NCI-H82 (cell line): ENCODE measurements at regions not wholly inside any gene's neighbourhood (a gene's known extent, or its start where the extent isn't known, plus 50 kb on each side); places are given as distances from the start of the nearest gene placed in this dataset.
"Not testable (repeated sequence)": the region's sequence is repeated elsewhere in the genome, so short reads cannot be mapped to it uniquely, and the experiment has no call there.

Experiments
- DNase-seq: peaks from one replicate; lab custom pipeline; 2025; lab: John Stamatoyannopoulos, UW

DNA sequence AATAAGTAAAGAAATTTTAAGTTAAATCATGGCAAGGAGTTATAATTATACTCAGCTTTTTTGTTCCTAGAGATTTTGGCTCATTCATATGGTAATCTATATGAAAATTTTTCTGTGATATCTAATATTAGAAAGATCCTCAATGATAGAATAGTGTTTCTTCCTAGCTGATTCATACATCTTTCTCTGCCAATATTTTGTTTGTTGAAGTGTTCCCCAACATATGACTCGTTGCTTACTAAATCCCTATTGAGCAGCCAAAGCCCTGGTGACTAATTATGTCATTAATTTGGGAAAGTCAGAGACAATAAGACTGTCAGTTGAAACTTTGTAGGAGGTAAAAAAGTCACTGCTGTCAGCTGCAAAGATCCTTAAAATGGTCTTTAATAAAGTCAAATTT, 1348.5 kb upstream of the CDH18 start:
- not testable (repeated sequence) for DNase-seq

DNA sequence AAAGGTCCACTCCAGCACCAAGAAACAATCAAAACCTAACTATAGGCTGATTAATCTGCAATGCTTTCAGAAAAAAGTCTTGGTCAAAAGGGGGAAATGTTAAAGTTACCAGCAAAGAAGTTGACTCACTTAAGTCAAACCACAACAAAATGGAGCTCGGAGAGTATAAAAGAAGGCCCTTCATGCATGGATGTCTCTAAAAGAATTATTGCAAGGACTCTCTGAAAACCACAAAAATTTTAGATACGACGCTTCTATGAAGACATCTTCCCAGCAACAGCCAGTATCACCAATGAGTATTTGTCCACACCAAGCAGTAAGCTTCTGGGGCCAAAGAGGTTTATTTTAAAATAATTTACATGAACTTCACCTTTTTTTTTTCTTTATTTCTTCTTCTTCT, 1327.4 kb upstream of the CDH18 start:
- not testable (repeated sequence) for DNase-seq

DNA sequence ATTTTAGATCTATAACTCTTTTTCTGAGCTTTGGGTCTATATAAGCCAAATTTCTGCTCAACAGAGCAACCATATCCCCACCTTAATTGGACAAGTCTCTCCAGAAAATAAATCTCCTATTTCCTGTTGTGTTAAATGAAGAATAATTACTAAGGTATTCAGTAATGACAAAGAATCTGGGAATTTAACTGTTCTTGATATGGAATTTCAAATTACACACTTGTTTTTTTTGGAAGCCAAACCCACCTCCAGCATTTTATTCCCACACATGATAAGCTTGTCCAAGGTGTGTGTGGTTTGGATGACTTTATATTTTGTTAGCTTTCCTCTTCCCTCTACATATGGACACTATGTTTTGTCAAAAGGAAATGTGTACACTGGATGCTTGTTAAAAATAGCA, 1313.2 kb upstream of the CDH18 start:
- DNase-seq, result not testable (repeated sequence)

DNA sequence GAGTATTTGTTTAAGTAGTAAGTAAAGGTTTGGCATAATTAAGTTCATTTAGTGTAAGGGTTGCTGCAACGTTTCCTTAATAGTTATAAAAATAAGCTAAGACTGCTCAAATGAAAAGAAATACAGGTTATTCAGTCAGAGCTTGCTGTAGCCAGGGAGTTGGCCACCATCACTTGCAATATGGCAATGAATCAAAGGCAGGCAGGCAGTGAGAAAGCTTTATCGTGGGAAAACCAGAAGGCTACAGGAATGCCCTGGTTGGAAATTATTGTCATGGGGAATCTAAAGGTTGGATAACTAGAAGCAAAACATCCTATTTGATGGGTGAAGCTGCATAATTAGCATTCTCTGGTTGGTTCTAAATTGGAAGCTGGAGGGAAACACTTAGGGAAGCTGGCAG, 1286.4 kb upstream of the CDH18 start:
- not testable (repeated sequence) for DNase-seq

GRCh38 chr5:21263361-21263760, 1275.4 kb upstream of the CDH18 start:
- no peak for DNase-seq

DNA sequence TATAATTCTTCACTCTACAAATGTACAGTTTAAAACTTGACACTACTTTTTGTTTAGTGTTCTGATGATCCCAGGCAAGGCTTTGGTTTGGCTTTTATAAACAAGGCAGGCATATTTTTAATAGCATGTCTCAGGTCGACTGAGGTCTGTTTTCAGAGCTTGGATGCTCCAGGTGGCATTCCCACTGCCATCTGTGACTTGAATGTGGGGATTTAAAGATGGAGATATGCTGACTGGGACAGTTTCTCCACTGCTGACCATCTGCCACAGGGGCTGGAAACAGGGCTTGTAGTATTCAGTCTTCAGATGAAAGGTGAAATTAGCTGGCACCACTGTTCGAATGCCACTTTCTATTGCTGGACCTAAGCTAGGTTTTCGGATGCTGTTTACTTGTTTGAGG, 1266.2 kb upstream of the CDH18 start:
- DNase-seq, result peak; percentile 91

GRCh38 chr5:21244982-21245381, 1257.0 kb upstream of the CDH18 start:
- no peak for DNase-seq

- DNase-seq, result no peak
These were observed 1250.8 kb upstream of the CDH18 start for GRCh38 chr5:21238786-21239185.

GRCh38 chr5:21237461-21237860, 1249.5 kb upstream of the CDH18 start:
- DNase-seq, result no peak

DNA sequence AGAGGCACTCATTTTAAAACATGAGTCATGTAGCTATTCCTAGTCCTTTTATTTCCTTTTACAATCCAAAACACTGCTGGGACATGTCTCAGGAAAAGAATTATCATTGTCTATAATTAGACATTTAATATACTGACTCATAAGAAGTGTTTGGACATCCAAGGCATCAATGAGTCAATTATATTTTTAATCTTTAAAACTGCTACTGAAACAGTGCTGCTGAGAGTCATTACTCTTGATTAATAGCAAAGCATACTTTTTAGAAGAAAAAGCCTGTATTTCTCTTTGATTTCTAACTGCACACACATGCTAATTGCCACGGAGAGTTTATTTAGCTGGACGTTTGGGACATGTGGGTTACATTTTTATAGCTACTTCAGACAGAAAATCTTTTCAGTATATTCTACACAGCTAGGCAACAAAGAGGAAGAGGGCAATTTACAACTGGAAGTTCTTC, 1249.0 kb upstream of the CDH18 start:
- no peak for DNase-seq

GRCh38 chr5:21236104-21236503, 1248.1 kb upstream of the CDH18 start:
- no peak for DNase-seq

DNA sequence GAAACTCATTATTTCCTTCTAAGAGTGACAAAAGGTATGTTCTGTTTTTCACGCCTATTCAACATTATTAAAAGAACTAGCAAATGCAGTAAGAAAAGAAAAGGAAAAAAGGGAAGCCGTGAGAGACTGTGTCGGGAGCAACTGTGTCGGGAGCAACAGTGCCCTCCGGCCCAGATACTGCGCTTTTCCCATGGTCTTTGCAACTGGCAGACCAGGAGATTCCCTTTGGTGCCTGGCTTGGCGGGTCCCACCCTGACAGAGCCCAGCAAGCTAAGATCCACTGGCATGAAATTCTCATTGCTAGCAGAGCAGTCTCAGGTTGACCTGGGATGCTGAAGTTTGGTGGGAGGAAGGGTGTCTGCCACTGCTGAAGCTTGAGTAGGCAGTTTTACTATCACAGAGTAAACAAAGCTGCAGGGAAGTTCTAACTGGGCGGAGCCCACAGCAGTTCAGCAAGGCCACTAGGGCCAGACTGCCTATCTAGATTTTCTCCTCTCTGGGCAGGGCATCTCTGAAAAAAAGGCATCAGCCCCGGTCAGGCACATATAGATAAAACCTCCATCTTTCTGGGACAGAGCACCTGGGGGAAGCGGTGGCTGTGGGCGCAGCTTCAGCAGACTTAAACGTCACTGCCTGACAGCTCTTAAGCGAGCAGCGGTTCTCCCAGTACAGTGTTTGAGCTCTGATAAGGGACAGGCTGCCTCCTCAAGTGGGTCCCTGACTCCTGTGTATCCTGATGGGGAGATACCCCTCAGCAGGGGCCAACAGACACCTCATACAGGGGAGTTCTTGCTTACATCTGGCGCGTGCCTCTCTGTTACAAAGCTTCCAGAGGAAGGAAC, 1237.4 kb upstream of the CDH18 start:
- no peak for DNase-seq

DNA sequence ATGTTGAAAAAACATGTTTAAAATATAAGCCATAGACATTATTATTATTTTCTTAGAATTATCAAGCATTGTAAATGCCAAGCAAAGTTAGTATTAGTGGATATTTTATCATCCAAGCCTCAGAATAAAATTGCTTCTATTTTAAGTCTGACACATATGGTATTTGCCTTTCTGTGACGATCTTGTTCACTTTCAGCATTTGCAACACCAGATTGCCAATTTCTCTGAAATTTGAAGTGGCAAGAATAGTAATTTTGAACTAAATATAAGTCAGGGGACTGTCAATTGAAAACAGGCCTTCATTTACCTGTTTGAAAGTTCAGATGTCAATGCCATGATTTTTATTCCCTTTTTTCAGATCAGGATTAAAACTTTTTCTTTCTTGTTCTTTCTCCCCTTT, 1233.6 kb upstream of the CDH18 start:
- DNase-seq, result no peak

DNA sequence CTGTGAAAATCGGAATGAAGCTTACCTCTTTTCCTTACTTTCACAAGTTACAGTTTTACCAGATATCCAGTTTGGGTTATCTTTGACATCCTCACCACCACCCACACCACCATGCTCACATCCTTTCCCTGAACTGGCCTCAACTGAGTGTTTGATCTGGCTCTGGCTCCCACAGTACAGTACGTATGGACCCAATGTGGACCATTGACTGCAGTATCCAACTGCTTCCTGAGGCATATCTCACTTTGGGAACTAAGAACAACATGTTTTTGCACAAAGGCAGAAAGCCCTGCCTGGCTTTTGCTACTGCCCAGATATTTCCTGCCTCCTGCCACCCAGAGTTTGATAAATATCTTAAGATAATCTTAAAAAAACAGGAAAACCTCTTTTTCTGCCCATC, 1232.0 kb upstream of the CDH18 start:
- no peak for DNase-seq

DNA sequence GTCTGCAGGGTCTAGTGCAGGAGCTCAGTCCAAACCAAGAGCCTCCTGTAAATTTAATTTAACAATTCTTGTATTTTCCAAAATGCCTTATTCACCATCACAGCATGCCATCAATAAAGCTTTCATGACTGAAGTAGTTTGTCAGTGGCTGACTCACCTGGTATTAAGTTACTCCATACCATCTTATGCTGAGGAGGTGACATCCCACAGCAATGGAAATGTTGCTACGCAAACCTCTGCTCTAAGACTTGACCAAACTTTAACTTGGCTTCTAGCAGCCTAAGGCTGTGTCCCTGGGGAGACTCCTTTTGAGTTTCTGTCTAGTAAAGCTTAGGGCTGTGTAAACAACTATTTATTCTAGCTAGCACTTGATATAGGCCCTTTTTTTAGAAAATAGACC, 1231.3 kb upstream of the CDH18 start:
- DNase-seq, result no peak

GRCh38 chr5:21212026-21212425, 1224.0 kb upstream of the CDH18 start:
- DNase-seq, result no peak

DNA sequence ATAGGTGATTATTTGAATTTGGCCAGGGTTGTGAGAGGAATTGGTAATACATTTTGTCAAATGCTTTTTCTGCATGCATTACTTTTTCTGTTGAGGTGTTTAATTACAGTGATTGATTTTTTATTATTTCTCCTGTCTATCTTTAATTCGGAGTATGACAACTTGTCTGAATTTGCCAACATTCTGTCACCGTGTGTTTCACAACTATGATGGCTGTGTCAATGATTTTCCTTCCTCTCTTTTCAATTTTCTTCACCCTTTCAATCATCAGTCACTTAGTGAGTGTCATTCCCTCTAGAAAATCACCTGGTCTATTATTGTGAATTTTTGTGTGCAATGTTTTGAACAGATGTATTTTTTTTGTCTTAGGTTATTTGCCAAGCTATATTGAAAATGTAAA, 1221.4 kb upstream of the CDH18 start:
- DNase-seq, result no peak

- no peak for DNase-seq
These were observed 1211.1 kb upstream of the CDH18 start for GRCh38 chr5:21199087-21199486.

DNA sequence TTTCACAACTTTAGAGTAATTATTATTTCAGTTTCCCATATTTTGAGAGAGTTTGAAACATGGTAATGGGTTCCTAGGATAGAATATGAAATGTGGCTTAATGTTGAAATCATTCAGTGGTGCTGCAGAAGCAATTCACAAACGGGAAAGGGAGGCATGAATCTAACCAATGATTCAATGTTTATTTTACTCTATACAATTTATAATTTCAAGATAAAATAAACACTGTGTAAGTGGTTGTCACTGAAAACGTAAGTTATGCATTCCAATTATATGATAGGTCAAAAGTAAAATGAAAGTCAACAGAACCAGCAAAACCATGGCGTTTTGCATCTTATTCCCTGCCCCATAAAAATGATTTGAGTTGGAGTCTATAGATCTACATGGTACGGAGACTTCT, 1207.1 kb upstream of the CDH18 start:
- DNase-seq, result no peak

GRCh38 chr5:21185536-21185935, 1197.5 kb upstream of the CDH18 start:
- no peak for DNase-seq

DNA sequence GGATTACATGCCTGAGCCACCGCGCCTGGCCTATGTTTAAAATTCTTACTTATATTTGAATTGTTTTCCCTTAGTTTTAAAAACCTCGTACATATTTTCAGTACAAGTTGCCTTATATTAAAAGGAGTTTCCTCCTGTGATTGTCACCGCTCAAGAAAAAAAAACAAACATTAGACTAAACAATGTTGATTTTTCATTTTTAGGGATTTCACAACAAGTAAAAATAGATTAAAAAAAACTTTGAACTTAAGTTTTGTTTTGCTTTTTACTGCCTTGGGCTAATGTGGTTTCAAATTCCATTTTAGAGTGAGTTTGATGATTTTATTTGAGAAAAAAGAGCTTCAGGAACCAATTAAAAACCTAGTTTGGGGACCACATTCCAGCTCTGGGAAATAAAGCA, 1196.6 kb upstream of the CDH18 start:
- no peak for DNase-seq

GRCh38 chr5:21181609-21182125, 1193.7 kb upstream of the CDH18 start:
- DNase-seq, result no peak

GRCh38 chr5:21173526-21173925, 1185.5 kb upstream of the CDH18 start:
- no peak for DNase-seq

GRCh38 chr5:21173036-21173435, 1185.0 kb upstream of the CDH18 start:
- DNase-seq, result no peak
